K562 (cell line): ENCODE measurements at regions not wholly inside any gene's neighbourhood (a gene's known extent, or its start where the extent isn't known, plus 50 kb on each side); places are given as distances from the start of the nearest gene placed in this dataset.

Source experiments
- ATAC-seq: fragments of 200-7000 bp; cut with Tn5 transposase; 3 replicates; pipeline ENCODE4 v1.9.1; 2020; ENCODE audit warnings: moderate library complexity
- BruUV-seq: library from RNA; stranded (reverse); fragments of 400-500 nt; replicated peaks from 2 replicates; lab custom pipeline; 2021; lab: Mats Ljungman, UMichigan
- CTCF ChIA-PET: fragments of 300-600 bp; formaldehyde crosslinking; extraction: SDS; loops from one replicate; lab custom pipeline; 2021; ENCODE audit warnings: low intra/inter-chr PET ratio; lab: Yijun Ruan, JAX
- POLR2A ChIA-PET: fragments of 300-600, 350-650 bp; sonication (Branson Sonifier 250); formaldehyde crosslinking; extraction: SDS; loops from one replicate; lab custom pipeline; 2021; ENCODE audit warnings: antibody characterized with exemption, inconsistent platforms; lab: Yijun Ruan, JAX
- DNase-seq, 4 experiments: peaks; one replicate each; pipeline versions ENCODE4 v3.0.0 to v3.0.0-alpha.2; 2011 to 2018; ENCODE audit warnings: low spot score in 3 of 4, mixed read lengths in 3 of 4; ENCODE audit errors: extremely low read depth in 1 of 4
- FAIRE-seq: peaks from 2 replicates; lab custom pipeline; 2011; peaks lifted over from hg19 to GRCh38; lab: Jason Lieb, UNC
- H2AFZ ChIP-seq: 2 replicates; pipeline ENCODE4 v1.6.0; 2011; ENCODE audit warnings: low read depth, low read length, control low read depth, inconsistent platforms
- H3K27ac ChIP-seq: fragments of 200-600 bp; 3 replicates; pipeline ENCODE4 v1.8.0; 2011; ENCODE audit warnings: low read depth, mild to moderate bottlenecking, control low read depth, inconsistent platforms, low read length, moderate library complexity, mixed read lengths; ENCODE audit errors: extremely low read depth
- H3K27me3 ChIP-seq, 2 experiments: fragments of 300-600 bp in 1 of 2; 2 replicates in 1 of 2; 3 replicates in 1 of 2; pipeline versions ENCODE4 v1.6.0 to v1.8.0; 2011; ENCODE audit warnings: inconsistent platforms in 2 of 2, low read length in 2 of 2, mild to moderate bottlenecking in 1 of 2, mixed read lengths in 1 of 2, moderate library complexity in 1 of 2; ENCODE audit not compliant: control insufficient read depth in 2 of 2, insufficient read depth in 2 of 2
- H3K36me3 ChIP-seq: fragments of 300-600 bp; 3 replicates; pipeline ENCODE4 v1.8.0; 2011; ENCODE audit warnings: mild to moderate bottlenecking, low read length, inconsistent platforms; ENCODE audit not compliant: control insufficient read depth, insufficient read depth
- H3K4me1 ChIP-seq, 2 experiments: fragments of 200-600 bp in 1 of 2; replicated peaks in 1 of 2; 2 replicates in 1 of 2; 3 replicates in 1 of 2; pipeline versions ENCODE4 v1.5.1 to v1.8.0; 2011; ENCODE audit warnings: inconsistent platforms in 2 of 2, low read length in 2 of 2, mild to moderate bottlenecking in 1 of 2, mixed read lengths in 1 of 2, moderate library complexity in 1 of 2; ENCODE audit not compliant: control insufficient read depth in 2 of 2, insufficient read depth in 2 of 2
- H3K4me2 ChIP-seq: 2 replicates; pipeline ENCODE4 v1.6.1; 2011; ENCODE audit warnings: low read length, control low read depth, inconsistent platforms, mixed read lengths; ENCODE audit not compliant: insufficient read depth
- H3K4me3 ChIP-seq: fragments of 200-600 bp; sonication (generic), shearing (Covaris generic); 2 replicates; pipeline ENCODE4 v1.5.1; 2016; ENCODE audit warnings: control low read depth, inconsistent platforms
- H3K79me2 ChIP-seq: fragments of 200-600 bp; 3 replicates; pipeline ENCODE4 v1.8.0; 2011; ENCODE audit warnings: low read length, inconsistent platforms; ENCODE audit not compliant: control insufficient read depth, insufficient read depth
- H3K9ac ChIP-seq, 2 experiments: 2 replicates each; pipeline versions ENCODE4 v1.6.0 to v1.6.1; 2011; ENCODE audit warnings: low read depth in 2 of 2, low read length in 2 of 2, control low read depth in 1 of 2, inconsistent platforms in 1 of 2, mild to moderate bottlenecking in 1 of 2, mixed read lengths in 1 of 2; ENCODE audit not compliant: insufficient read depth in 1 of 2
- H3K9me1 ChIP-seq: one replicate; pipeline ENCODE4 v1.6.0; 2011; ENCODE audit warnings: inconsistent platforms, mild to moderate bottlenecking, low read length, moderate library complexity; ENCODE audit not compliant: control insufficient read depth, insufficient read depth
- H3K9me3 ChIP-seq: replicated peaks from 2 replicates; pipeline ENCODE4 v1.5.1; 2011; ENCODE audit warnings: low read depth, low read length, inconsistent platforms; ENCODE audit not compliant: control insufficient read depth, insufficient read depth
- H4K20me1 ChIP-seq: replicated peaks from 2 replicates; pipeline ENCODE4 v1.6.1; 2011; ENCODE audit warnings: low read length, inconsistent platforms, mixed read lengths; ENCODE audit not compliant: control insufficient read depth, insufficient read depth
- BCL6 ChIP-seq: fragments of 250-450 bp; sonication (Bioruptor Pico); IDR thresholded peaks from 2 replicates; pipeline ENCODE4 v1.4.0; 2020
- CBX5 ChIP-seq: IDR thresholded peaks from 2 replicates; pipeline ENCODE4 v1.6.1; 2014; ENCODE audit warnings: low read depth, borderline replicate concordance
- HLTF ChIP-seq: fragments of 450-650 bp; IDR thresholded peaks from 2 replicates; pipeline ENCODE4 v1.6.1; 2016
- HNRNPLL ChIP-seq: fragments of 200-400 bp; formaldehyde crosslinking; IDR thresholded peaks from 2 replicates; pipeline ENCODE4 v1.6.1; 2017; ENCODE audit warnings: low read length, low read depth, mild to moderate bottlenecking; ENCODE audit not compliant: poor library complexity, severe bottlenecking
- KLF16 ChIP-seq: IDR thresholded peaks from 2 replicates; pipeline ENCODE4 v1.6.1; 2016; ENCODE audit warnings: antibody characterized with exemption
- MAFF ChIP-seq: IDR thresholded peaks from 2 replicates; pipeline ENCODE4 v1.6.1; 2012; ENCODE audit warnings: low read length, improper control_type of control experiment
- PATZ1 ChIP-seq: fragments of 250-450 bp; sonication (Bioruptor Pico); IDR thresholded peaks from 2 replicates; pipeline ENCODE4 v1.5.0; 2020; ENCODE audit warnings: mild to moderate bottlenecking, borderline replicate concordance
- POLR3A ChIP-seq: IDR thresholded peaks from 2 replicates; pipeline ENCODE4 v1.6.1; 2011; ENCODE audit warnings: borderline replicate concordance, mild to moderate bottlenecking, moderate library complexity; ENCODE audit not compliant: insufficient read length, insufficient read depth; ENCODE audit errors: extremely low read depth
- TOE1 ChIP-seq, 2 experiments: fragments of 450-650 bp in 1 of 2; sonication (generic) in 1 of 2; formaldehyde crosslinking in 1 of 2; IDR thresholded peaks; 2 replicates each; pipeline versions ENCODE4 v1.7.1 to v1.8.0; 2016 to 2022; ENCODE audit warnings: borderline replicate concordance in 2 of 2, mild to moderate bottlenecking in 2 of 2, antibody characterized with exemption in 1 of 2, inconsistent platforms in 1 of 2, low read depth in 1 of 2, missing genetic modification reagents in 1 of 2, moderate library complexity in 1 of 2
- ZBTB17 ChIP-seq: fragments of 450-650 bp; formaldehyde crosslinking; IDR thresholded peaks from 2 replicates; pipeline ENCODE4 v1.4.0; 2020; ENCODE audit warnings: mild to moderate bottlenecking
- ZNF165 ChIP-seq: fragments of 250-450 bp; sonication (Bioruptor Pico); IDR thresholded peaks from 2 replicates; pipeline ENCODE4 v1.4.0; 2020; ENCODE audit warnings: borderline replicate concordance
- ZNF324 ChIP-seq: fragments of 250-450 bp; sonication (Bioruptor Pico); IDR thresholded peaks from 2 replicates; pipeline ENCODE4 v1.4.0; 2020; ENCODE audit warnings: mild to moderate bottlenecking
- ZNF398 ChIP-seq: fragments of 250-450 bp; sonication (Bioruptor Pico); IDR thresholded peaks from 2 replicates; pipeline ENCODE4 v1.8.0; 2021; ENCODE audit warnings: moderate library complexity, mild to moderate bottlenecking, inconsistent platforms
- ZNF512 ChIP-seq: IDR thresholded peaks from 2 replicates; pipeline ENCODE4 v1.6.1; 2016; ENCODE audit warnings: missing genetic modification characterization, missing compliant biosample characterization
- WGBS: fragments of 100-300 bp; shearing (Covaris generic); methylation state at CpG from one replicate; pipeline ENCODE4 v1.1.6; 2016; ENCODE audit warnings: low coverage, mixed read lengths; ENCODE audit not compliant: insufficient coverage; ENCODE audit errors: missing lambda C conversion rate; 5-methylcytosine and 5-hydroxymethylcytosine counted together
- in situ Hi-C: fragments of 300-500 bp; cut with MboI; formaldehyde crosslinking; loops from 4 replicates; pipeline ENCODE4 v1.15.0; 2018; ENCODE audit warnings: inconsistent platforms, mixed read lengths
- intact Hi-C: fragments of 100-400 bp; cut with micrococcal nuclease; formaldehyde crosslinking; loops from 2 replicates; pipeline ENCODE4 v1.14.2; 2022
- TF ChIP-seq, protein P1 (sequence below): fragments of 250-450 bp; sonication (Bioruptor Pico); IDR thresholded peaks from 2 replicates; pipeline ENCODE4 v1.5.0; 2021

GRCh38 chr2:515441-516127 lies 161.6 kb downstream of the TMEM18 start:
- POLR2A ChIA-PET: no interaction called here
- no peak for ATAC-seq
- no peak for TF ChIP-seq ZNF512
- TF ChIP-seq BCL6: no peak
- TF ChIP-seq ZNF324 (CRISPR knock-in tag): no peak
- no peak for TF ChIP-seq ZNF165 (CRISPR knock-in tag)
- TF ChIP-seq ZNF398 (CRISPR knock-in tag): no peak
- TF ChIP-seq, protein P1, sequence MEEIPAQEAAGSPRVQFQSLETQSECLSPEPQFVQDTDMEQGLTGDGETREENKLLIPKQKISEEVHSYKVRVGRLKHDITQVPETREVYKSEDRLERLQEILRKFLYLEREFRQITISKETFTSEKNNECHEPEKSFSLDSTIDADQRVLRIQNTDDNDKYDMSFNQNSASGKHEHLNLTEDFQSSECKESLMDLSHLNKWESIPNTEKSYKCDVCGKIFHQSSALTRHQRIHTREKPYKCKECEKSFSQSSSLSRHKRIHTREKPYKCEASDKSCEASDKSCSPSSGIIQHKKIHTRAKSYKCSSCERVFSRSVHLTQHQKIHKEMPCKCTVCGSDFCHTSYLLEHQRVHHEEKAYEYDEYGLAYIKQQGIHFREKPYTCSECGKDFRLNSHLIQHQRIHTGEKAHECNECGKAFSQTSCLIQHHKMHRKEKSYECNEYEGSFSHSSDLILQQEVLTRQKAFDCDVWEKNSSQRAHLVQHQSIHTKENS: no peak
- no peak for TF ChIP-seq CBX5
- no peak for TF ChIP-seq ZBTB17 (CRISPR knock-in tag)
- no peak for TF ChIP-seq KLF16
- TF ChIP-seq MAFF: no peak
- TF ChIP-seq POLR3A: no peak
- TF ChIP-seq HNRNPLL: no peak
- no peak for TF ChIP-seq TOE1 (IDR thresholded peaks at IDR 0.05; ENCODE audit: borderline replicate concordance)
- TF ChIP-seq TOE1 (CRISPR knock-in tag; IDR thresholded peaks at IDR 0.05; ENCODE audit: borderline replicate concordance, low read depth): no peak
- no peak for TF ChIP-seq PATZ1 (CRISPR knock-in tag)
- TF ChIP-seq HLTF: no peak
- TF ChIP-seq, all 486 proteins: peak for 0
- in situ Hi-C loops: no loop called here
- DNase-seq (no peak), FAIRE-seq (no peak)
- Histone ChIP-seq H3K27ac (no peak overlapping the region), H3K79me2 (no peaks in the 10 kb centered on the region), H3K4me1 (no peaks in the 10 kb centered on the region), H3K9me3 (no peaks in the 10 kb centered on the region), H3K36me3 (no peaks in the 10 kb centered on the region), H2AFZ (no peak overlapping the region), H3K4me3 (no peak overlapping the region), H3K27me3 (peaks cover 0 to 10% of the 10 kb centered on the region in 2 experiments; a peak in 3 of 5 replicates), H3K4me2 (no peak overlapping the region), H4K20me1 (no peaks in the 10 kb centered on the region), H3K9ac (no peak overlapping the region), H3K9me1 (no peaks in the 10 kb centered on the region)
- intact Hi-C loops: no loop called here
- 0% methylated on average over 3 of the region's 3 CpGs for WGBS
- CTCF ChIA-PET: no interaction called here
- no TSS peak for BruUV-seq
